CD8-positive, alpha-beta memory T cell (primary cell): ENCODE measurements at regions not wholly inside any gene's neighbourhood (a gene's known extent, or its start where the extent isn't known, plus 50 kb on each side); places are given as distances from the start of the nearest gene placed in this dataset.

ENCODE experiments used
- CTCF ChIA-PET: fragments of 350-600 bp; sonication (Branson Sonifier 250); formaldehyde crosslinking; loops from one replicate; lab custom pipeline; 2021; ENCODE audit warnings: antibody characterized with exemption; lab: Charles Lee
- POLR2A ChIA-PET: fragments of 350-600 bp; sonication (Branson Sonifier 250); formaldehyde crosslinking; loops from one replicate; lab custom pipeline; 2021; ENCODE audit warnings: antibody characterized with exemption; lab: Charles Lee
- DNase-seq, 5 donors: peaks; one replicate each; pipeline versions ENCODE4 v3.0.0 to v3.0.0-alpha.2; 2020 to 2022; ENCODE audit warnings: mixed read lengths in 1 of 5
- H3K27ac ChIP-seq: one replicate; pipeline ENCODE4 v1.7.0; 2013; ENCODE audit warnings: low read depth, mild to moderate bottlenecking, low read length, moderate library complexity
- H3K27me3 ChIP-seq: 2 replicates; pipeline ENCODE4 v1.7.0; 2013; ENCODE audit warnings: low read length, mild to moderate bottlenecking; ENCODE audit not compliant: insufficient read depth, poor library complexity, severe bottlenecking
- H3K36me3 ChIP-seq: 2 replicates; pipeline ENCODE4 v1.7.0; 2013; ENCODE audit warnings: mild to moderate bottlenecking, low read length, moderate library complexity; ENCODE audit not compliant: insufficient read depth
- H3K4me1 ChIP-seq: 2 replicates; pipeline ENCODE4 v1.7.0; 2013; ENCODE audit warnings: mild to moderate bottlenecking, low read length, moderate library complexity; ENCODE audit not compliant: insufficient read depth
- H3K4me3 ChIP-seq: 2 replicates; pipeline ENCODE4 v1.7.0; 2013; ENCODE audit warnings: mild to moderate bottlenecking, low read length
- H3K9me3 ChIP-seq: 2 replicates; pipeline ENCODE4 v1.7.0; 2013; ENCODE audit warnings: mild to moderate bottlenecking, low read length
- H3K27ac Mint-ChIP-seq, 8 donors: one replicate each; pipeline ENCODE4 v1.8.0; 2020 to 2021; ENCODE audit warnings: mixed read lengths in 8 of 8, mild to moderate bottlenecking in 6 of 8, inconsistent platforms in 3 of 8, moderate library complexity in 3 of 8
- H3K27me3 Mint-ChIP-seq, 2 donors: one replicate each; pipeline ENCODE4 v1.8.0; 2020 to 2021; ENCODE audit warnings: mixed read lengths in 2 of 2, mild to moderate bottlenecking in 1 of 2, moderate library complexity in 1 of 2
- H3K36me3 Mint-ChIP-seq, 3 donors: one replicate each; pipeline ENCODE4 v1.8.0; 2020 to 2021; ENCODE audit warnings: mixed read lengths in 3 of 3, inconsistent platforms in 1 of 3, mild to moderate bottlenecking in 1 of 3
- H3K4me1 Mint-ChIP-seq, 3 donors: one replicate each; pipeline ENCODE4 v1.8.0; 2020 to 2021; ENCODE audit warnings: mixed read lengths in 3 of 3, inconsistent platforms in 1 of 3, mild to moderate bottlenecking in 1 of 3
- H3K4me3 Mint-ChIP-seq, 7 donors: one replicate each; pipeline ENCODE4 v1.8.0; 2020 to 2021; ENCODE audit warnings: mixed read lengths in 7 of 7, mild to moderate bottlenecking in 6 of 7, moderate library complexity in 4 of 7, inconsistent platforms in 2 of 7
- H3K9me3 Mint-ChIP-seq, 5 donors: one replicate each; pipeline ENCODE4 v1.8.0; 2020 to 2022; ENCODE audit warnings: mixed read lengths in 5 of 5, mild to moderate bottlenecking in 3 of 5, moderate library complexity in 2 of 5, inconsistent platforms in 1 of 5

DNA sequence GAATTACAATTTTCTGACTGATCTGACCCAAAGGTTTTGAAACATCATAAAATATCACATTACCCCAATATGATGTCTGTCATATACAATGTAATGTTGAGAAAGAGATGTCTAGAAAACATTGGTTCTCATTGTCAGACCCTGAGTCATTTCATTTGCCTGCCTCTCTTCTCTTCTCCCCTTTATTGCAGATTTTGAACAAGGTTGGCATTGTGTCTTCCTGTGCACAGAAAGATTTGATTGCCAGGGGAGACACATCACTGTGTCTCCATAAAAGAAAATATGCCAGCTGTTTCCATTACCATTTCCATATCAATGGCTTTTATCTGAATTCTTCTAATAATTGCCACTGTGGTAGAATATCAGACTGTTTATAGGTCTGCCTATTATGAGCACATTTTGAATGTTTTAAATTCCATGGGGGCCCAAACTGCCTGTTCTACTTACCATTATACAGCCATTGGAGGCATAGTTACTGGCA is 65.6 kb downstream of the IFI44 start:
- H3K9me3 ChIP-seq: no peaks in the 10 kb centered on the region
- CTCF ChIA-PET: no interaction called here
- POLR2A ChIA-PET: no interaction called here
- H3K27ac ChIP-seq: no peak overlapping the region
- H3K4me1 ChIP-seq: no peaks in the 10 kb centered on the region
- Mint-ChIP-seq H3K36me3 (no peaks in the 10 kb centered on the region), H3K27me3 (peaks cover 2 to 4% of the 10 kb centered on the region in 2 donors), H3K4me1 (no peaks in the 10 kb centered on the region), H3K27ac (no peak overlapping the region), H3K9me3 (no peaks in the 10 kb centered on the region), H3K4me3 (no peak overlapping the region)
- DNase-seq: no peak
- no peaks in the 10 kb centered on the region for H3K27me3 ChIP-seq
- no peaks in the 10 kb centered on the region for H3K36me3 ChIP-seq
- no peak overlapping the region for H3K4me3 ChIP-seq

DNA sequence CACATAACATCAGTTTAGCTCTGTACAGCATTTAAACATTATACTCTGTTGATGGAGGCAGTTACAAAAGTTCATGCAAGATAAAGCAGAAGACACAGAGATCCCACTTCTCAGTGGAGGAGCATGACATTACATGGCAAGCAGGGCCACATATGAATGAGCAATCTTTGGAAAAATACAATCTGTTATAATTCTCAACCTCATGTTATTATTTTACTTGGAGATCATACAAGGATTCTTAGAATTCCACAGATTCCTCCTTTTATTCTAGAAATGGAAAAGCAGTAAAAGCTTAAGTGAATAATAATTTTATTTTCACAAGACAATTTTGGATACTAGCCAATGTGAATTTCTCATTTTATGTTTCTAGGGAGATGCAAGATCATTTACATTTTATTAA is 66.6 kb downstream of the IFI44 start:
- Histone ChIP-seq H3K27ac (no peak overlapping the region), H3K9me3 (no peaks in the 10 kb centered on the region), H3K36me3 (no peaks in the 10 kb centered on the region), H3K27me3 (no peaks in the 10 kb centered on the region), H3K4me3 (no peak overlapping the region), H3K4me1 (no peaks in the 10 kb centered on the region)
- Mint-ChIP-seq H3K36me3 (no peaks in the 10 kb centered on the region), H3K4me3 (no peak overlapping the region), H3K9me3 (no peaks in the 10 kb centered on the region), H3K4me1 (no peaks in the 10 kb centered on the region), H3K27ac (no peak overlapping the region), H3K27me3 (peaks cover 2 to 4% of the 10 kb centered on the region in 2 donors)
- POLR2A ChIA-PET: no interaction called here
- CTCF ChIA-PET: no interaction called here
- no peak for DNase-seq

DNA sequence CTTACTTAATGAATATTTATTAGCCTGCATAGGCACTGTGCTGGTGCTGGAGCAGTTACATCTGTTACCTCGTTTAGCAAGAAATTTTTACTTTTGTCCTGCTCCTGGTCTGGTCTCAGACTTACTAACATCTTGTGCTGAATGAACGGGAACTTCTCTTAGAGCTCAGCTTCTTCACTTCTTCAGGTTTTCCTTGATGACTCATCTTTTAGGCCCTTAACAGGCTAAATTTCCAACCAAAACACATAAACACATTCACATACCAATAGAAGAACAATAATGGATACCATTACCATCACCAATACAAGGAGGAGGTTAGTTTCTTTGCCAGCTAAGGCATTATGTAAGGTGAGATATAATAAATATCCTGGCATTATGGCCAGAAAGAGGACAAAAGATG is 68.9 kb downstream of the IFI44 start:
- Histone ChIP-seq H3K27ac (no peak overlapping the region), H3K9me3 (no peaks in the 10 kb centered on the region), H3K4me1 (no peaks in the 10 kb centered on the region), H3K4me3 (no peak overlapping the region), H3K27me3 (no peaks in the 10 kb centered on the region), H3K36me3 (no peaks in the 10 kb centered on the region)
- Mint-ChIP-seq H3K9me3 (no peaks in the 10 kb centered on the region), H3K4me3 (no peak overlapping the region), H3K27me3 (peaks cover 2 to 4% of the 10 kb centered on the region in 2 donors), H3K27ac (no peak overlapping the region), H3K4me1 (no peaks in the 10 kb centered on the region), H3K36me3 (no peaks in the 10 kb centered on the region)
- CTCF ChIA-PET: no interaction called here
- POLR2A ChIA-PET: no interaction called here
- DNase-seq: no peak

DNA sequence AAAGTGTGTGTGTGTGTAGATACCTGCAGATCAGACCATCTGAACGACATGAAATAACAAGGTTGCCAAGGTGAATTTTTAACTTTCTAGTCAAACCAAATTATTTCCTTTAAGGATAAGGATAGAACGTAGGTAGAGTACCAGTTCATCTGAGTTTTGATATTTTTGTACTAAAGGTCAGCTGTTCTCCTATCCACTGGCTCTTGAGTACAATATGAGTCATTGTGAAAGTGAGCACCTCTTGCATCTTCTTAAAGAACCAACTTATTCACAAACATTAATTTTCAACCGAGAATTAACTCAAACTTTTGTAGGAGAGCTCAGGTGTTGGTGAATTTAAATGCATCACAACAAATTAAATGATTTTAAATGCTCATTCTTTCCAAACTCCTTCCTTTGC is 71.5 kb downstream of the IFI44 start:
- no peaks in the 10 kb centered on the region for H3K4me1 ChIP-seq
- no peak overlapping the region for H3K27ac ChIP-seq
- no peaks in the 10 kb centered on the region for H3K36me3 Mint-ChIP-seq
- no peaks in the 10 kb centered on the region for H3K27me3 ChIP-seq
- peaks cover 2 to 7% of the 10 kb centered on the region in 2 donors for H3K27me3 Mint-ChIP-seq
- H3K36me3 ChIP-seq: no peaks in the 10 kb centered on the region
- H3K4me3 Mint-ChIP-seq: no peak overlapping the region
- no peak for DNase-seq
- no peaks in the 10 kb centered on the region for H3K9me3 ChIP-seq
- CTCF ChIA-PET: no interaction called here
- no peaks in the 10 kb centered on the region for H3K4me1 Mint-ChIP-seq
- H3K27ac Mint-ChIP-seq: no peak overlapping the region
- POLR2A ChIA-PET: no interaction called here
- no peaks in the 10 kb centered on the region for H3K9me3 Mint-ChIP-seq
- no peak overlapping the region for H3K4me3 ChIP-seq

GRCh38 chr1:78722105-78722504 is 72.5 kb downstream of the IFI44 start:
- no peaks in the 10 kb centered on the region for H3K4me1 Mint-ChIP-seq
- no peak overlapping the region for H3K27ac ChIP-seq
- no peaks in the 10 kb centered on the region for H3K36me3 ChIP-seq
- H3K9me3 Mint-ChIP-seq: no peaks in the 10 kb centered on the region
- no peaks in the 10 kb centered on the region for H3K4me1 ChIP-seq
- H3K36me3 Mint-ChIP-seq: no peaks in the 10 kb centered on the region
- H3K27me3 ChIP-seq: no peaks in the 10 kb centered on the region
- no peak overlapping the region for H3K4me3 ChIP-seq
- H3K27me3 Mint-ChIP-seq: peaks cover 2 to 7% of the 10 kb centered on the region in 2 donors
- POLR2A ChIA-PET: no interaction called here
- DNase-seq: no peak
- CTCF ChIA-PET: no interaction called here
- no peak overlapping the region for H3K27ac Mint-ChIP-seq
- no peaks in the 10 kb centered on the region for H3K9me3 ChIP-seq
- no peak overlapping the region for H3K4me3 Mint-ChIP-seq

DNA sequence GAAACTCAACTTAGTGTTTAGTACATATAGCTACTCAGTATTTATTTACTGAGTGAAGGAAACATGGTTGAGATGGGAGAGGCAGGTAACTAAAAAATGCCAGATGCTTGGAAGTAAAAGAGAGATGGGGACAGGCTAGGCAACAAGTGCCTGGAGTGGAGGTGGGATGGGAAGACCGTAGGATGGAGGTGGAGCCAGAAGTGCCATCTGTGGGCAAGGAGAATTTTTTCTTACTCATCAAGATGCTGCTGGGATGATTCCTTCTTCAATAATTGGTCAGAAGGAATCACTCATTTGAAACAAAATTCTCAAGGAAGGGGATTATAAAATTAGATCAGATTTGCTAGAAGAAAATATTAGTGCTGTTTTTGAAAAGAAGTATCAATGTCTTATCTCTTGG is 72.9 kb downstream of the IFI44 start:
- Histone ChIP-seq H3K27me3 (no peaks in the 10 kb centered on the region), H3K27ac (no peak overlapping the region), H3K4me1 (no peaks in the 10 kb centered on the region), H3K4me3 (no peak overlapping the region), H3K9me3 (no peaks in the 10 kb centered on the region), H3K36me3 (no peaks in the 10 kb centered on the region)
- Mint-ChIP-seq H3K27me3 (peaks cover 2 to 6% of the 10 kb centered on the region in 2 donors), H3K9me3 (no peaks in the 10 kb centered on the region), H3K27ac (no peak overlapping the region), H3K4me1 (no peaks in the 10 kb centered on the region), H3K36me3 (no peaks in the 10 kb centered on the region), H3K4me3 (no peak overlapping the region)
- DNase-seq: no peak
- CTCF ChIA-PET: no interaction called here
- POLR2A ChIA-PET: no interaction called here

DNA sequence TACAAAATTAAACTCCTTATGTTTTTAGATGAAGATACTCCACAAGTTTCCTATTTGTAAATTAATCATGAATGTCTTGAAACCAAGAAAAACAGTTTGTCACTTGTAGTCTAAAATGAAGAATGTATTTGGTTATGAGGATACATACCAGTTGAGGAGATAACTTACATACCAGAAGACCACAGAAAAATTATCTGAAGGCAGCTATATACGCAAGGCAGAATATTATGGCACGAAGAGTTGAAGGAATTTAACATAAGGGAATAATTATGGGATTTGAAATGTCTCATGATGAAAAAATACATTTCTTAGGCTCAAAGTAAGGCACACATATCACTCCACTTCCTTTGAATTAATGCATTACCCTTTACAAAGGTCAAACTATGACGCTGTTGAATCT is 73.3 kb downstream of the IFI44 start:
- no peak overlapping the region for H3K4me3 Mint-ChIP-seq
- no peaks in the 10 kb centered on the region for H3K4me1 ChIP-seq
- H3K4me1 Mint-ChIP-seq: no peaks in the 10 kb centered on the region
- ChIA-PET CTCF (no interaction called here), POLR2A (no interaction called here)
- no peak for DNase-seq
- H3K27me3 ChIP-seq: no peaks in the 10 kb centered on the region
- no peaks in the 10 kb centered on the region for H3K36me3 ChIP-seq
- no peaks in the 10 kb centered on the region for H3K36me3 Mint-ChIP-seq
- no peaks in the 10 kb centered on the region for H3K9me3 ChIP-seq
- H3K4me3 ChIP-seq: no peak overlapping the region
- H3K27me3 Mint-ChIP-seq: peaks cover 0 to 3% of the 10 kb centered on the region in 2 donors
- H3K27ac ChIP-seq: no peak overlapping the region
- H3K27ac Mint-ChIP-seq: no peak overlapping the region
- H3K9me3 Mint-ChIP-seq: no peaks in the 10 kb centered on the region

DNA sequence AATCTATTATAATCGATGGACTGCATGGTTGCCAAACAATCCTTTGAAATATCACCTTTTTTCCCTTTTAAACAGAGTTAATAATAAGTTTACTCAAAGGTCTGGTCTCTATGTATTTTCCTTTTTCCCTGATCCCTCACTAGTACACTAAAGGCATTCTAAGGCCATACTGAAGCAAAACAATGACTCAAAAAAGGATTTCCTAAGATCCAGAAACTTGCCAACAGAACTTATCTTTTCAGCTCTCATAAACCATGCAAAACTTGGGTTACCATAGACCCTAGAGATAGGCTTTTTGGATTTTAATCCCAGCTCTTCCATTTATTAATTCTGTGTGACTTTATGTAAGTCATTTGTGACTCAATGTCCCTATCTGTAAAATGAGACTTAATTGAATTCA is 77.1 kb downstream of the IFI44 start:
- Histone ChIP-seq H3K27ac (no peak overlapping the region), H3K27me3 (no peaks in the 10 kb centered on the region), H3K4me3 (no peak overlapping the region), H3K9me3 (no peaks in the 10 kb centered on the region), H3K36me3 (no peaks in the 10 kb centered on the region), H3K4me1 (no peaks in the 10 kb centered on the region)
- ChIA-PET CTCF (no interaction called here), POLR2A (no interaction called here)
- H3K36me3 Mint-ChIP-seq: no peaks in the 10 kb centered on the region
- H3K9me3 Mint-ChIP-seq: no peaks in the 10 kb centered on the region
- no peaks in the 10 kb centered on the region for H3K4me1 Mint-ChIP-seq
- no peak overlapping the region for H3K4me3 Mint-ChIP-seq
- no peak overlapping the region for H3K27ac Mint-ChIP-seq
- DNase-seq: no peak
- H3K27me3 Mint-ChIP-seq: peaks cover 0 to 3% of the 10 kb centered on the region in 2 donors

GRCh38 chr1:78728359-78728758 is 78.7 kb downstream of the IFI44 start:
- Histone ChIP-seq H3K4me3 (no peak overlapping the region), H3K9me3 (no peaks in the 10 kb centered on the region), H3K27ac (no peak overlapping the region), H3K4me1 (no peaks in the 10 kb centered on the region), H3K36me3 (no peaks in the 10 kb centered on the region), H3K27me3 (no peaks in the 10 kb centered on the region)
- Mint-ChIP-seq H3K27ac (no peak overlapping the region), H3K4me1 (no peaks in the 10 kb centered on the region), H3K9me3 (no peaks in the 10 kb centered on the region), H3K4me3 (no peak overlapping the region), H3K36me3 (no peaks in the 10 kb centered on the region), H3K27me3 (peaks cover 0 to 3% of the 10 kb centered on the region in 2 donors)
- POLR2A ChIA-PET: no interaction called here
- CTCF ChIA-PET: no interaction called here
- DNase-seq: no peak
